Stimulated activated CD4-positive, alpha-beta T cell treated with anti-CD3 and anti-CD28 coated beads, Interleukin-2, amount 100 ng/mL, for 4 hours (primary cell): ENCODE measurements at regions not wholly inside any gene's neighbourhood (a gene's known extent, or its start where the extent isn't known, plus 50 kb on each side); places are given as distances from the start of the nearest gene placed in this dataset.
"Not testable (repeated sequence)": the region's sequence is repeated elsewhere in the genome, so short reads cannot be mapped to it uniquely, and the experiment has no call there.

ENCODE experiments used
- DNase-seq: peaks from one replicate; pipeline ENCODE4 v3.0.0-alpha.2; 2020; ENCODE audit warnings: low read depth

DNA sequence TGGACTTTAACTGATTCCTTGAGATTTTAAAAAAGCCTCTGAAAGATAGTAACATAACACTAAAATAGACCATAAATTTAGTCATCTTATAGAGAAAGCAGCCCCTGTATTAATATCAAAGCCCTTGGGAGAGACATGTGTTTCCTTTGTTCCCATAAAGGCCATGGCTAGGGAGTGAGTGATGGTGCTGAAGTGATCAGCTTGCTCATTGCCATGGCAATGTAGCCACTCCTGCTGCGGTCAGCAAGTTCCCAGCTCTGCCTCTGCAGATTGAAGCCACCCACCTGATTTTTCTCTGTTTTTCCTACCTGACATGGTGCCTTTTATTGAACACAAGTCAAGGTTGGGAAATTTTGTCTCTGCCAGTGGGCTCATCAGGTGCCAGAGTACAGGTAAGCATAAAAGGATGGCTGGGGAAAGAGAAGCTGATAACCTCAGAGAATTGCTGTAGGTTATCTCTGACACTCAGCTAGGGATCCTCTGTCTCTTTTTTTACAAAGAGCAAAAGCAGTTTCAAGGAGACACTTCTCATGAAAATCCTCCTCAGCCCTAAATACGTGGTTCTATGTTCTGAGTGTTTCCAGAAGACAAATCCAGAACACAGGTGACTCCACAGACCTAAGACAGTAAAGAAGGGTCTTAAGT, 296.3 kb upstream of the NMUR2 start:
- no peak for DNase-seq

DNA sequence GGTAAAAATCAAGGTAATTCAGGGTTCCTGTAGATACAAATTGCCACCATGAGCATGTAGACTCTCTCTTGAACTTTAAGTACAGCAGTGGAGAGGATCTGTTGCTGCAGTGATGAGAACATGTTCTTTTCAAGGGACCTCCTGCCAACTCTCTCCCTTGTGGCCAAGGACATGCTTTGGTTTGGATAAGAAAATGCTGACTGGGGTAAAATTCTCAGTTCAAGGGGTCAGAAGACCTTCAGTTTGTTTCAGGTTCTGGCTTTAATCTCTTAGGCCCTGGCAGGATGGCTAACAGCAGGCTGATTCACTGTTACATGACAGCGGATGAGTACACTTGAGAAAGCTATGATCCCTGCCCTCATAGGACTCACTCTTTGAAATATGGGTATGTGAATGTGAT, 299.2 kb upstream of the NMUR2 start:
- no peak for DNase-seq

DNA sequence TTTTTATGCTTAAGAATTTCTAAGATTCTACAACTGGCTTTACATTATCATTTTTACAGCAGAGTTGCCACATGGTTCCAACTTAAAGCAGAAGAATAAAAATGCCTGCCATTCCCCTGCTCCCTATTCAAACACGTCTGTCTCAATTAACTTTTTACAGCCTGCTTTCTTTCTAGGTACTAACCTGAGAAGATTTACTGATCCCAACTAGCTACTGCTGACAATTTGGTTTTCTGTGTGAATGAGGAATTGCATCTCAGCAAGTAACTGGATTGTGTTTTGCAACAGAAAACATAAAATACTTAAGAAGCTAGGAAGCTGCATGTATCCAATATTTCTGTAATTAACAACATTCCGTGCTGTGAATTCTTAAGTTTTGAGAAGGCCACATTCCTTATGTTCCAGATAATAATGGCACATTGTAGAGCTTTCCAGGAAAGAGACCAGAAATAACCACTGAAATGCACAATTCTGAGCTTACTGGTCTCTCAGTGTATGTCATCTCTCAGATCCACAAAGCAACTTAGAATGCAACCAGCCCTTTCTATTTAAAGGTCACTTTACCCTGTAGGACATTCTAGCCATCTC, 306.8 kb upstream of the NMUR2 start:
- DNase-seq = no peak

DNA sequence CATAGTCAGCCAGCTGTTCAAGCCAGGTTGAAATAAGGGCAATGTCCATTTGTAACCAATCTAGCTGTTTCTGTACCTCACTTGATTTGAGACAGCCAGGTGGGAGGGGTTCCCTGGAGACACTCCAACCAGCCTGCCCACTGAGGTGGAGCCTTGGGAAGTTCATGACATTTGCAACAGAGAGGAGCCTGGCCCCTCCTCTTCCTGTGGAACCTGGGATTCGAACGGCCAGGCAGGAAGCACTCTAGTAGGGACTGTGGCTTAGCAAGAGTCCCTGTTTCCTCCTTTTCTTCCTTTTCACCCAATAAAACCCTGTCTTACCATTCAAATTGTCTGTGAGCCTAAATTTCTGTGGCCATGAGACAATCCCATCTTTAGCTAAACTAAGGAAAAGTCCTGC, 312.3 kb upstream of the NMUR2 start:
- no peak for DNase-seq

DNA sequence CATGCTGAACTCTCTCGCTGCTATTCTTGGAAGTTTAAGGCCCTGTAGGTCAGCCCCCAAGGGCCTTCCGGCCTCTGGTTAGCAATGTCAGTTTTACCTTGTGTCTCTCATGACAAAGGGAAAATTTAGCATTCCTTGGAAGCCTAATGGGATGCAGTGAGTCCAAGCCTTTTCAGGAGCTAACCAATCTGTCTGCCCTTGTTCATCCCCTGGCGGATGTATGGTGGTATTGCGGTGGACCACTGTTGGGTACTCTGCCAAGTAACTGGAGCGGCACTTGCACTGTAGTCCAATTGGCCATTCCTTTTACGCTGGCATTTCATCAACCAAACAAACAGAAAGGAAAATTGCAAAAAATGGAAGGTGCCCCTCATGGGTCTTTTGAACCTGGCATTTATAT, 318.4 kb upstream of the NMUR2 start:
- no peak for DNase-seq

DNA sequence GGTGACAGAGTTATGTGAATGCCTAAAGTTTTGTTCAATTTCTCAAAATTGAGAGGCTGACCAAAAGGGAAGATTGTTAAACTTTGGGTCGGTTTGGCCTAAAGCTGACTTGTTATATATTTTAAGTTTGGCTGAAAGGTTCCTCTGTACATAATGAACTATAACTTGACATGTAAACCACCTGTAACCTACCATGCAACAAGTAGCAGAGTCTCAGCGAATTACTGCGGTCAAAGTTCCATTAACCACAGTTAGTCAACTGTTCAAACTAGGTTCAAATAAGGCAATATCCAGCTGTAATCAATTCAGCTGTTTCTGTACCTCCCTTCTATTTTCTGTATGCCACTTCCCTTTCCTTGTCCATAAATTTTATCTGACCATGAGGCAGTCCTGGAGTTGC, 325.1 kb upstream of the NMUR2 start:
- DNase-seq = no peak

DNA sequence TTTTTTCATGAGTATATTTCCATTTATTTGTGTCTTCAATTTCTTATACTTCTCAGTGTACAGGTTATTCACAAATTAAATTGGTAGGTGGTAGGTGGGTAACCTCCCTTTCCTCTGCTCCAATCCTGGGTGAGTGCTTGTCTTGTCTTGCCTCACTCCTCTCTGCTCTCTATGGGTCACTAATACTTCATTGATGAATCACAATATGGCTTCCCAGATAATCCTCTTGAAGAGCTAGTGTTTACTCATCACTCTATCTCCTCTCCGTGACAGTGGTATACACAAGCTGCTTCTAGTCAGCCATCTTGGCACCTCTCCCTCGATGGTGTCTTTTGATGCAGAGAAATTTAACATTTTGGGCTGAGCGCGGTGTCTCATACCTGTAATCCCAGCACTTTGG, 331.8 kb upstream of the NMUR2 start:
- no peak for DNase-seq

DNA sequence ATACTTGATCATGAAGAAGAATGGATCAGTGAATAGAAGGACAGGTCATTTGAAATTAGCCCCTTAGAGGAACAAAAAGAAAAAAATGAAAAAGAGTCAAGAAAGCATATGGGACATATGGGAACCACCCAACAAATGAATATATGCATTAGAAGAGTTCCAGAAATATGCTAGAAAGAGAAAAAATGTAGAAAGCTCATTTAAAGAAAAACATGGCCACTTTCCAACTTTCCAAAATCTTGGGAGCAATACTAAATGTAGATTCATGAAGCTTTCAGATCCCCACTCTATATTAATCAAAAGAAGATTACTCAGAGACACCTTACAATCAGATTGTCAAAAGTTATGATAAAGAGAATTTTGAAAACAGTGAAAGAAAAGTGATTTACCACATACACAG, 334.8 kb upstream of the NMUR2 start:
- no peak for DNase-seq

DNA sequence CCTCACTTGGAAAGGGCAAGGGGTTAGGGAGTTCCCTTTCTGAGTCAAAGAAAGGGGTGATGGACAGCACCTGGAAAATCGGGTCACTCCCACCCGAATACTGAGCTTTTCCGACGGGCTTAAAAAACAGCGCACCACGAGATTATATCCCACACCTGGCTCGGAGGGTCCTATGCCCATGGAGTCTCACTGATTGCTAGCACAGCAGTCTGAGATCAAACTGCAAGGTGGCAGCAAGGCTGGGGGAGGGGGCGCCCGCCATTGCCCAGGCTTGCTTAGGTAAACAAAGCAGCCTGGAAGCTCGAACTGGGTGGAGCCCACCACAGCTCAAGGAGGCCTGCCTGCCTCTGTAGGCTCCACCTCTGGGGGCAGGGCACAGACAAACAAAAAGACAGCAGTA, 336.0 kb upstream of the NMUR2 start:
- DNase-seq = not testable (repeated sequence)

DNA sequence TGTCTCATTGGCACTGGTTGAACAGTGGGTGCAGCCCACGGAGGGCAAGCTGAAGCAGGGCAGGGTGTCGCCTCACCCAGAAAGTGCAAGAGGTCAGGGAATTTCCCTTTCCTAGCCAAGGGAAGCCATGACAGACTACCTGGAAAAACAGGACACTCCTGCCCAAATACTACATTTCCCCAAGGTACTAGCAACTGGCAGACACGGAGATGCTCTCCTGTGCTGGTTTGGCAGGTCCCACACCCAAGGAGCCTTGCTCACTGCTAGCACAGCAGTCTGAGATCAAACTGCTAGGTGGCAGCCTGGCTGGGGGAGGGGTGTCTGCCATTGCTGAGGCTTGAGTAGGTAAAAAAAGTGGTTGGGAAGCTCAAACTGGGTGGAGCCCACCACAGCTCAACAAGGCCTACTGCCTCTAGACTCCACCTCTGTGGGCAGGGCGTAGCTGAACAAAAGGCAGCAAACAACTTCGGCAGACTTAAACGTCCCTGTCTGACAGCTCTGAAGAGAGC, 382.7 kb upstream of the NMUR2 start:
- DNase-seq = not testable (repeated sequence)

DNA sequence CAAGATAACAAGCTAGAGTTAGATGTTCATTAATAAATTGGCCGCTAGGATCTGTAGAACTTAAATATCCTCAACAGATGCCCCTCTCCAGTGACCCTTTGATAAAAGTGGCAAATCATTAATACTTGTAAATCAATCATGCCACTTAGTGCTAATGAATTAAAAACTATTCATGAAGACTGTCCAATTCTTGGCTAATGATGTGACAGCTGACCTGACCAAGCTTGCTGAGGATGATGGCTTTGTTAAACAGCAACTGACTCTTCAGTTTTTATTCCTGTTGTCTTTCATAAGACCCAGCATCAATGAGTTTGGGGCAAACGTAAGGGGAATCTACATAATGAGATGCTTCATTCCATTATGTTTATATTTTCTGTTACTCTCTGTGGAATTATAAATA, 396.8 kb upstream of the NMUR2 start:
- no peak for DNase-seq

DNA sequence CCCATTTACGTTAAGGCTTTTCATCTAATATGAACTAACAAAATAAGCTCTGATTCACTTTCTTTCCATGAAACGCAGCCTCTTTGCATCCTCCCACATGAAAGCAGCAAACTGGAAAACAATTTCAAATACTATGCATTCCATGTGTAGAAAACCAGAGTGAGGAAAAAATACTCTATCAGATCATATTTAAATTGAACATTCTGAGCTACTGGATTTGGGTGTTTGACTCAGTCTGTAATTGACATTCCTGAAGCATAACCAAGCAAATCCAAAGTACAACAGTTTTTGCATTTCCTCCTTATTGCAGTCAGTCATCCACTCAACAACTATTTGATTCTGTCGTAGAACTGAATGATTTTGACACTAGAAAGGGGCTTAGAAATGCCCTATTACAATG, 399.1 kb upstream of the NMUR2 start:
- no peak for DNase-seq

DNA sequence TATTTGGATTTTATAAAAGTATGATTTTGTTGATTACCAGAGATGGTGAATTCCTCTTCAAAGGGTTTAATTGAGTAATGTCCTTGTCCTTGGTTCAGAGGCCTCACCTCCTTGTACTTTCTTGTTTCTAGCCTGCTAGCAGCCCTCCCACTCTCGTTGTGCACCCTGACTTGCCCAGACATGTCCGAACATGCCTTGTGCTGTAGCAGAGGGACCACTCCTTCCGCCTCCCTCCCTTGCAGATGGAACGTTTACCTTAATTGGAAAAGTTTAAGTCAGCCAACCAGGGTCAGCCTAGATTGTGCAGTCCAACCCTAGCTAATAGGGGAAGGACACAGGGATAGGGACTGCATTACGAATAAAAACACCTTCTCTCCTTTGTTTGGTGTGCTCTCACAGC, 406.9 kb upstream of the NMUR2 start:
- no peak for DNase-seq

DNA sequence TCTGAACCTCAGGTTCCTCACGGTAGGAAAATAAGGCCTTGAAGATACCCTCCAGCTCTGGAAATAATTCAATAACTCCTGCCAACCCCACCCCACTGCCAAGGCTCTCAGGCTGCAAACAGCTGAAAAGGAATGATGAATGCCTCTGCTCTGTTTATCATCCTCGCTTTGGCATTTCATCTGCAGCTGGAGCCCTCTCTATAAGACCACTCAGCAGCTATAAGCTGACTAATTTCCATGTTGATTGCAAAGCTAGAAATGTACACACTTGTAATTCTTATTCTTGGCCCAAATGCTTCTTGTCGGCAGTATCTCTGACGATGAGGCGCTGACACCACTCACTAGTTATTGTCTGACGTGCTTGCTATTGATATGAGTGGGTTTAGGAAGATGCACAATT, 408.4 kb upstream of the NMUR2 start:
- DNase-seq = no peak

DNA sequence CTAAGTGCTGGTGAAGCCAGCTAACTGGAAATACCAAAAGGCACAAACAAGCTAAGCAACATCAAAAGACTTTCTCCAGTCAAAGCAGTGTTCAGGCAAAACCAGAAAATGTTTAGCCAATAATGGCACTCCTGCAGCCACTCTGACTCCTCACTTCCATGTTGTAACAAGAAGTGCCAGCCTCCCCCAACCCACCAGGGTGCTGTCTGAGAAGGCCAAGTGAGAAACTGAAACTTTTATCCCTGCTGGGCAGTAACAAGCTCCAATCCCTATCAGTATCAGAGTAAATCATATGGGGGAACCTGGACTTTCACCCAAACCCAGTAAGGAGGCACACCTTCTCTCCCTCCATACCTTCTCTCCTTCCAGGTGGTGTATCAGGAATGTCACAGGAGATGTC, 414.8 kb upstream of the NMUR2 start:
- no peak for DNase-seq

DNA sequence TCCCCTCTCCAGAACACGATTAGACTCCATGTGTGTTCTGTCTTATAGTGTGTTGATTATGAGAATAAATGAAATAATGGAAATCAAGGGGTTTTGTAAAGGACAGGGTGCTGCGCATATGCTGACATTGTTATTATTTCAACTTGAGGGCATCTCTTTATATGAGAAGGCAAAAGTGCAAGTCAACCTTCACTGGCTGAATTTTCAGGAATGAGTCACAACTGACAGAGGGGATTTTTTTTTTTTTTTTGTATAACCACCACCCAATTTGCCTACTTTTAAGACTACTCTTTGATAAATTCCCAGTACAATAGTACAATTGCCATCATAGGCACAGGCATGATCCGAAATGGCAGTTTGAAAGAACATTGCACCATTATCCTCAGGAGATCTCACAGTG, 419.2 kb upstream of the NMUR2 start:
- no peak for DNase-seq

DNA sequence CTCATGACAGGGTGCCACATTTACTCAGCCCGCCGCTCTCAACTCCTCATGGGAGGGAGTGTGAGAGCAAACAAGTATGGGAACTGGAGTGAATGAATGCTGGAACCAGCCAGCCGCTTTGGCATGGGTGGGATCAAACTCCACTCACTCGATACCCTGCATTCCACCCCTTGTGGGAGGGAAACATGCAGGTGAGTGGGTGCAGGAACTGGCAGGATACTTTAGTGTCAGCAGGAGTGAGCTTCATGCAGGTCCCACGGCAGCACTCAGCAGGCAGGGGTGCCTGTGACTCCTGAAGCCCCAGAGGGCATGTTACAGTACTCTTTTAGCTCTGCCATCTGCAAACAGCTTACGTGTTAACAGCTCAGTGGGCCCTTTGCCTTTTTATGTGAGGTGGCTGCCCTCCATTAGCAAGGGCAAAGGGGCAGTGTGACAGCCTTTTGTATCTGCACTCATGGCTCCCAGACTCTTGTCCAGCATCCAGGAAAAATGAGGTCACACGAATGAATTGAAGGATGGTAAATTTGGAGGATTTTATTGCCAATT, 433.2 kb upstream of the NMUR2 start:
- no peak for DNase-seq

DNA sequence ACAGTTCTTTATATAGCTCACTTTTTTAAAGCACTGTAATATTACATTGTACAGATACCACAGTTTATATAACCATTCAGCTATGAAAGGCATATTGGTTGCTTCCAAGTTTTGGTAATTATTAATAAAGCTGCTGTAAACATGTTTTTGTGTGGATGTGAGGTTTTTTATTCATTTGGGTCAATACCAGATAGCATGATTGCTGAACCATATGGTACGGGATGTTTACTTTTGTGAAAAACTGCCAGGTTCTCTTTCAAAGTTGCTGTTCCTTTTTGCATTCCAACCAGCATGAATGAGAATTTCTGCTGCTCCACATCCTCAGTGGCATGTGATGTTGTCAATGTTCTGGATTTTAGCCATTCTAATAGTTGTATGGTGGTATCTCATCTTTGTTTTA, 439.6 kb upstream of the NMUR2 start:
- DNase-seq = no peak

DNA sequence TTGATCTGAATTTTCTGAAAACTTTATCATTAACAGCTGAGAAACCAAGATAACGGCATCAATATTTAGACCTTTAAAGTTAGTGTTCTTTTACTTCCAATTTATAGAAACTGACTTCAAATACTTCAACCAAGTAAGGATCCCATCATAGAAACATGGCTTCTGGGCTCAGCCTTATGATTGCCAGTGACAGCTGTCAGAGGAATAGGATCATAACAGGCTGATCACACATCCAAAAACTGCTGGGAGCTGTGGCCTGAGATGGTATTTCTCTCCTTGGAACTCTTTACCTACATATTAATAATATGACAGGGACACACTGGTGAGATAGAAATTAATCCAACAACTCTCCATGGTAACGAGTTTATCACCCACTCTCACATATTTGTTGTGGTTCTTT, 448.3 kb upstream of the NMUR2 start:
- DNase-seq = no peak

DNA sequence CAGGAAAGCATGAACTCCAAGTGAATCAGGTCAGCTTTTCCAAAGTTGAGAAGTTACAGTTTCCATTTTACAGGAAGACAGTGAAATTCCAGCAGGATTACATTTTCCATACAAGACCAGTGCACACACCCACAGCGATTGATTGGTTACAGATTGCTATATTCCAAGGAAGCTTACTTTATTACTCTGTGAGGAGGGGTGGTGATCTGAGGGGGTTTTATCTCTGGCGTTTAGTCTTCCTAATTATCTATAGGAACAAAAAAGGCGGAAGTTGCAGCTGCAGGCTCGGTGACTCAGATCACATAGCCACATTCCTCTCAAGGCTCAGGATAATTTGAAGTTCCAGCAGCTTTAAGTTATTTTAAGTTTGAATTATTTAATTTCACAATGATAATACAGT, 450.4 kb upstream of the NMUR2 start:
- DNase-seq = no peak

DNA sequence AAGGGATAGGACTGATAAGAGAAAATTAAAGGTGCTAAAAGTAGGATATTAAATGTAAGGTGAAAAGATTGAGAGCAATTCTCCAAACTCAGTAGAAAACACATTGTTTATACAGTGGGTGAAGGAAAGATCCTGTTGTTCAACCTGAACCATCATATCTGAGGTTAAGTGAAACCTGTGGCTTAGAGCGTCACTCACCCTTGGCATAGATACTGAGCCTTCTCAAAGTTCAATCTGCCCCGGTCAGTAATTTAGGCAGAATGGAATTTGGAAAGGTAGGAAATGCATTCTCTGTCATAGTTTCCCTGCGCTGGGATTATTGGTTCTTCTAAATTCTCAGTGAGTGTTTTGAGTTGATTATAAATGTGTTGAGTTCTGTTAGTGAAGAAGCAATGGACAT, 456.2 kb upstream of the NMUR2 start:
- DNase-seq = no peak

DNA sequence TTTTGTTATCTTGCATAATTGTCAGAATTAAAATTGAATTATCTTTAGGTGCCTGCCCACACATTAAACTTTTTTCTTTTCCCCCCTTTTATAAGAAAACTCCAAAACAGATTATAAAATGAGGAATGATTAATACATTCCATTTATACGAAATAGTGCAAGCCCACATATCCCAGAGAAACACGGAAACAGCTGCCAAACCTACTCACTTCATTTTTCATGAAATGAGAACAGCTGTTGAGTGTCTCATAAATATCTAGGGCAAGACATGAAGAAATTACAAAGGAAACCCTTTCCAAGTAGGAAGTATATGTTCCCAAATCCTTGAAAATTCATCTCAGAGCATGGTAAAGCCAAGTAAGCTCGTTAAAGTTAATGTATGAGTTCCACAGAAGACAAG, 459.4 kb upstream of the NMUR2 start:
- DNase-seq = no peak

DNA sequence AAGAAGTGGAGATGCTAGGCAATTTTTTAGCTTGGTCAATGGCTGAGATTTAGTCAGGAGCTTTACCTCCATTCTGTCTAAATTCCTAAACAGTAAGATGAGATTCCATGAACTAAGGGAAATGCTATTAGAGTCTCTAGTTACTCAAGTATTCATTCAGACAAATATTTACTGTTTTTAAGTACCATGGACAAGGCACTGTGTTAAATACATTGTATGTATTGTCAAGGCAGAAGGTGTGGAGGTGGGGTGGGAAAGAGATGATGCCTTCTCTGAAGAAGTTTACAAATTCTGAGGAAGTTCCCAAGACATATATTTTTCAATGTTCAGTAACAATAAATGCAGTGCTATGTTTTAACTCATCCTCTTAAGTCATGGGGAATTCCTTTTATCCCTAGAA, 459.9 kb upstream of the NMUR2 start:
- DNase-seq = no peak

DNA sequence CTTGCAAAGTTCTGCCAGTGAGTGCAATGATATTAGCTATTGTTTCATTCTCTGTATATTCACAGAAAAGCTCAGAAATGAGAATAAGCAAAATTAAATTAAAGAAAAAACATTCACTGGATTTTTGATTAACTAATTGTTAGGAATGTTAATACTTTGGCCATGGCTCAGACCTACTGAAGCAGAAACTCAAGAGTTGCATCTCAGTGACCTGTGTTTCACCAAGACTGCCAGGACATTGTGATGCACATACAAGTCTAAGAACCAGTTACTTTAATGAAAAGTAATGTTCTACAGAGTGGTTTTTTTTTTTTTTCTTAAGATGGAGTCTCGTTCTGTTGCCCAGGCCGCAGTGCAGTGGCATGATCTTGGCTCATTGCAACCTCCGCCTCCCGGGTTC, 464.9 kb upstream of the NMUR2 start:
- no peak for DNase-seq
